HG03135 (cell line): ENCODE measurements at regions not wholly inside any gene's neighbourhood (a gene's known extent, or its start where the extent isn't known, plus 50 kb on each side); places are given as distances from the start of the nearest gene placed in this dataset.
"Not testable (repeated sequence)": the region's sequence is repeated elsewhere in the genome, so short reads cannot be mapped to it uniquely, and the experiment has no call there.

ENCODE experiments used
- ATAC-seq: cut with Tn5 transposase; IDR thresholded peaks from one replicate; pipeline ENCODE4 v1.9.1; 2021; ENCODE audit warnings: mild to moderate bottlenecking, moderate library complexity; ENCODE audit not compliant: unreplicated experiment

DNA sequence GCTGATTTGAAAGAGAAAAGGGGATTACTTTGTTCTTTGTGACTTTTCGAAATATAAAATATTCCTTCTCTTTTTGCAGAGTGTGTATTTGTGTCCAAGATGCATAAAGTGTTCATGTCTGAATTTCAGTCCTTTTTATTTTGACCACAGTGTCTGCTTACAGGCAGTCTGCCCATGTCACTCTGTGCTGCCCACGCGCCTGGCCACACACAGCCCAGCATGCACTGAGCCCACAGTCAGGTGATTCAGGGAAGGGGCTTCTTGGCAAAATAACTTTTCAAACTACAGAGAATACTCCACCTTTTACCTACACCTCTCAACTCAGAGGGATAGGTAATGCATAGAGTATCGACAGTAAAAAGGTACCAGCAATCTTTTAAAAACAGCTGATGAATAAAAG, 142.5 kb upstream of the TRPC4 start:
- ATAC-seq: no peak

DNA sequence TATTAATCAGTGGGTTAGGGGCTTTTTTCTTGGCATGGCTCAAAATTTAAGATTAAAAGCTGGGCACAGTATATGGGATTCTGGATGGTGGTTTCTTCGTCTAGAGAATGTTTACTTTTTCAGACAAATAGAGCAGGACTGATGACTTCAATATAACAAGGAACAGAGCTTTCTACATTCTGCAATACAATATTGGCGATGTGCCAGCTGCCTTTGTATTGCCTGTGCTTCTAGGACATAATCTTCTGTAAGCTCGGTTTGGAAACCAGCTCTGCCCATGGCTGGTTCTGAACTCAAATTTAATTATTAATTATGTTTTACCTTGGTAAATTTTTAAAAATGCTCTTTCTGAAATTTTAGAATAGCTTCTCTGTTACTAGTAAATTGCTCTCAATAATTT, 139.1 kb upstream of the TRPC4 start:
- ATAC-seq: no peak

DNA sequence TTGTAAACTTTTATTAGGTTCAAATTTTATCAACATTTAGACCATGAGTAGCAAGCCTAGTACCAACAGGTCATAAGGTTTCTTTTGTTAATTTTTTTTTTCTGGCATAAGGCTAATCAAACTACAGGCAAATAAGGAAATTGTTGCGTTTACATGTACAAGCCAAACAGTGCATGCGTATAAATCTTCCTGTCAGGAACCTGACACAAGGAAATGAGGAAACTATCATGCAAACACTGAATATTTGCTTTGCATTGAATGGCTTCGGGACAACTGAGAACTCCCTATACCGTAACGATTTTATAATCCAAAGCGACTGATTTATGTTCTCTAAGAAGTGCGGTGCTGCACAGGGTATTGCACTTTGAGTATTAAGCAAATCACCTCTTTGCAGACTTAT, 133.0 kb upstream of the TRPC4 start:
- no peak for ATAC-seq

GRCh38 chr13:37997641-37998040, 128.1 kb upstream of the TRPC4 start:
- ATAC-seq: no peak

GRCh38 chr13:37995092-37995491, 125.5 kb upstream of the TRPC4 start:
- no peak for ATAC-seq

DNA sequence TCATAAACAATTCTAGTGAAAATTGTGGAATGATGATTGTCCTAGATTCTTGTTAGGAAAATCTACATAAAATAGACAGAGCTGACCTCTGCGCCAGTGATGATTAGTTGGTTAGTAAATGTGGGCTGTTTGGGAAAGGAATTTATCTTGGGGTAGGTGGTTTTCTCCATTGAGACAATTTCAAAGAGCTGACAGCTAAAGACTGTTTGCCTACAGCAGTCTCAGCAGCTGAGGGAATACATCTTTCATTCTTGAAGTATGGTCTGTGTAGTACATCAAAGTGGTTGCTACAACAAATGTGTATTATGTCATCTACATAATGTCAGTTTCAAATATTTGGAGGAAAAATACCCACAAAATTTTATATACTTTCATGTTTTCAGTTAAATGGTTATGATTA, 117.2 kb upstream of the TRPC4 start:
- no peak for ATAC-seq

- ATAC-seq: no peak
These were observed 115.7 kb upstream of the TRPC4 start for GRCh38 chr13:37985281-37985680.

GRCh38 chr13:37984357-37984756, 114.8 kb upstream of the TRPC4 start:
- no peak for ATAC-seq

DNA sequence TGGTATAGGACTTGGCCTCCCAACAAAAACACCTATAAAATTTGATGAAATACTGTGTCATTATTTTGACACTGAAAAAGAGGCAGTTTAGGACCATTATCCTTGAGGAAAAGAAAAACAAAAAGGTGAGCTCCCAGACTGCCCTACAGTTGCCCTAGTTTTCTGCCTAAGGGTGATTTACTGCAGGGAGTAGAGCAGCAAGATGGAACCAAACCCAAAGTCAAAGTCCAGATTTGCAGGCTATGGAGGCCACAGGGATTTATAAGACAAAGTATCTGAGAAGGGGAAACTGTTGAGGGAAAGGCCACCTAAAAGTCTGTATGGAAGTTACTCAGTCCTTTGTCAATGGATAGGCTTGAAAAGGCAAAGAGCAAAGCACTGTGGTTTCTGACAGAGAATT, 112.4 kb upstream of the TRPC4 start:
- ATAC-seq: no peak

GRCh38 chr13:37978680-37979079, 109.1 kb upstream of the TRPC4 start:
- no peak for ATAC-seq

DNA sequence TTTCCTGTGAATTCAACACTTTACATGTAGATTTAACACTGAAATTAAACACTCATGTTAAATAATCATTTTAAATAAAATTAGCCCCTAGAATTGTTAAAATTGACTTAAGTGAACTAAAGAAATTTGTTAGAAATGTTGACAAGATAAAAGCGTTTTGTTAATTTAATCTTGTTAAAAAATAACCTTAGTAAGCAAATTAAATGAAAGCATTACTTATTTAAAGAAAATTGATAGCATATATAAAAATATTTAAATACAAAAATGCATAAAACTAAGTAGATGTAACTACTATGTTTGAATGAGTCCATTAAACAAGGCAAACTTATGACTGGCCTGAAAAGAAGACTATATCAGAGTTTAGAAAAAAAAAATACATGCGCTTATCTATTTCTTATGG, 99.0 kb upstream of the TRPC4 start:
- no peak for ATAC-seq

DNA sequence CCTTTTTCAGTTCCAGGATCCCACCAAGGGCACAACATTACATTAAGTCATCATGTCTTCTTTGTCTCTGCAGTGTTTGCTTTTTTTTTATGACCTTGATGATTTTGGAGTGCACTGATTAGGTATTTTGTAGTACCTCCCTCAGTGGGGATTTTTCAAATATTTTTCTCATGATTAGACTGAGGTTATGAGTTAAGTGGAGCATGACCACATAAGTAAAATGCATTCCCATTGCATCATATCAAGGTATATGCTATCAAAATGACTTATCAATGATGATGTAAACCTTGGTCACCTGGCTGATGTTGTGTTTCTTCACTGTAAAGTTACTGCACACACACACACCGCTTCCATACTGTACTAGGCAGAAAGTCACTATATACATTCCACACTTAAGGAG, 96.7 kb upstream of the TRPC4 start:
- no peak for ATAC-seq

- no peak for ATAC-seq
These were observed 90.9 kb upstream of the TRPC4 start for GRCh38 chr13:37960427-37960826.

GRCh38 chr13:37959284-37959683, 89.7 kb upstream of the TRPC4 start:
- ATAC-seq: no peak

DNA sequence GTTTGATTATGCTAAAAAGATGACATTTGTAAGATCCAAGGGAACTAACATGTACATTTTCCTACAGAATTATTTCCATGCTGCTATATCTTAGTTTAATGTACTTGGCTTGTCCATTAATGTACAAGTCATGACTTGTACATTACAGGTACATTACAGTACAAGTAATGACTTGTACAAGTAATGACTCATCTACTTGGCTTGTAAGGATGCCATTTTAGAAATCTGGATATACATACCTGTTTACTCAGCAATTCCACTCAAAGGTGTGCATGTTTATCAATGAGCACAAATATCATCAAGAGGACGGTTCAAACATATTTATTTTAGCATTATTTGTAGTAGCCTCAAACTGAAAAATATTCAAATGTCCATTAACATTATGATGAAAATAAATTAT, 87.0 kb upstream of the TRPC4 start:
- ATAC-seq: no peak

DNA sequence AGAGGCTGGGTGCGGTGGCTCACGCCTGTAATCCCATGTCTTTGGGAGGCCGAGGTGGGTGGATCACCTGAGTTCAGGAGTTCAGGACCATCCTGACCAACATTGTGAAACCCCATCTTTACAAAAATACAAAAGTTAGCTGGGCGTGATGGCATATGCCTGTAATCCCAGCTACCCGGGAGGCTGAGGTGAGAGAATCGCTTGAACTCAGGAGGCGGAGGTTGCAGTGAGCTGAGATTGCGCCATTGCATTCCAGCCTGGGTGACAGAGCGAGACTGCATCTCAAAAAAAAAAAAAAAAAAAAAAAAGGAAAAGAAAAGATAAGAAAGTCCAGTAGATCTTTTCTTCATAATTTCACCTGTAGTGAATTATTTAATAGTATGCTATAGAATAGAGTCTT, 85.0 kb upstream of the TRPC4 start:
- not testable (repeated sequence) for ATAC-seq

DNA sequence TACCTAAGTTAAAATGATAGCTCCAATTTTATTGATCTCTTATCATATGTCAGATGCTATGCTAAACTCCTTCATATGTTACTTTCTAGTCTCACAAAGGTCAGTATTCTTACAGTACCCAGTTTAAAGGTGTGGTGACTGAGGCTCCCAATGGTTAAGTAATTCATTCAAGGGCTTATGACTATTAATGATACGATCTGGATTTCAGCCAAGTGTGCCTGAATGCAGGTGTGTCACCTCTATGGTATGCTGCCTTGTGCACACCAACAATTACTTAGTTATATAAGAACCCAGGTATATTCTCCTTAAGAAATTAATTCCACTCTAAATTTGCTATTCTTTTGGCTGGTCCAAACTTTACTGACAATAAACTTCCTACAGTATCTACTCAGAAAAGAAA, 84.6 kb upstream of the TRPC4 start:
- ATAC-seq: no peak

- ATAC-seq: no peak
These were observed 84.1 kb upstream of the TRPC4 start for GRCh38 chr13:37953696-37954095.

- ATAC-seq: no peak
These were observed 80.4 kb upstream of the TRPC4 start for GRCh38 chr13:37950016-37950415.

DNA sequence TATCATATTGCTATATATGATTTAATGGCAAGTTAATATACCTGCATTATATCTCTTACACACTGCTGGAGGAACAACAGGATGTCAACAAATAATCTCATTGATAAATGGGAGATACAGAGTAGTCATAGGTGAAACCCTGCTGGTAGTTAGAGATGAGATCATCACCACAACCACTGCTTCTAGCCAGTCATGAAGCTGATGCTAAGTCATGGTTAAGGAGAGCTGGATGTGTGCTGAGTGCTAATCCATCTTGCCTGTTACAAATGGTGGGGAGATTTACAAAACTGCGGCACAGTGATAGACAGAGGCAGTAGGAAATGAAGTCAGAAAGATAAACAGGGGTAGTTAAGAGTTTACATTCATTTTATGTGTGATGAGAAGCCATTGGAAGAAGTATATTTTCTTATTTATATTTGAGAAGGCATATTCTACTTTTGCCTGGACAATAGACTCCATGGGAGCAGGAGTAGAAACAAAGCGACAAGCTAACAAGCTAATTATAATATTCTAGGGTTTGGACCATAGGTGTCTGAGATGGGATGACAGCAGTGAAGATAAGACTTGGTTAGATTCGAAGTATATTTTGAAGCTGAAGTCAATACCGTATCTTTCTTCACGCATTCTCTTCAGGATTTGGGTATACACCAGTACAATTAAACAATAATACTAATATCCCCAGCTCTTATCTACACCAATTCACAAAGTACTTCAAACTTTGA, 78.0 kb upstream of the TRPC4 start:
- no peak for ATAC-seq

DNA sequence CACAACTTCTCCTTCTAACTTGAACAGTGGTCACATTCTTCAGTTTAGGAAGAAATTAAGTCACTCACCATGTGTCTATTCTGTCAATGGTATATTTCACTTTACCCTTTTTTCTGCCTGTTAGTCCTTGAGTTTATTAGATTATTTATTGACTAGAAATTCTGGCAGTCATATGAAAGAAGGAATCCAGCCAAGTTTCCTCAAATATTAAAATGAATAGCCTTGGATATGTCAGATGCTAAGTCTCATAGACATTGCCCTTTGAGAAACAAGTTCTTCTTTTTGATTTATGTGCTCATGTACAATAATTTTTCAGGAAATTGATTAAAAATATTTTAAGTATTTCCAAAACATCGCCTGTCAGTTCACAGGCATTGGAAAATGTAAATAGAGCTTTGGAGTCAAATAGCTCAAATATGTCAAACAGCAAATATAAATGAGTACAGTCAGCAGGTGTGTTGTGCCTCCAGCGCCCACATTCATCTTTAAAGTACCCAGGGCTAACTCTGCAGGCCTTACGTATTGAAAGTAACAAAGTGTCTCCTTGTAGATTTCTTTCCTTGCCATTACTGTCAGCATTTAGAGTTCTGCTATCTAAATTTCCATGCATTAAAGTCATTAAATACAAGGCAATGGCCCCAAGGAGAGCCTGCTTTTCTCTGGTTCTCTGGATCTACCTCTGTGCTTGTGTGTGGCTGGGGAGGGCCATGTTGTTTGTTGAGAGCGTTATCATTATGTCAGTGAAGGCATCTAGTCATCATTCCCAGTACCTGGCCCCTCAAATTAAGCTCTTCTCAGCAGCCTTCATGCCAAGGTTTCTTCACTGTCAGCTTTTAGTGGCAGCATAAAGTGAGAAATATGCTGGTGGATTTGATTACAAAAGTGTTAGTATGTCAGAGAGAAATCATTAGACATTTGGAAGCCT, 76.3 kb upstream of the TRPC4 start:
- ATAC-seq: no peak

- ATAC-seq: no peak
These were observed 75.4 kb upstream of the TRPC4 start for GRCh38 chr13:37944869-37945442.
